Uterus (tissue), 3 donors: ENCODE measurements at regions not wholly inside any gene's neighbourhood (a gene's known extent, or its start where the extent isn't known, plus 50 kb on each side); places are given as distances from the start of the nearest gene placed in this dataset.
A peak's percentile ranks its signal among the peaks of the same experiment; 100 is the strongest.

Experiments used
- DNase-seq, 2 donors: peaks; one replicate each; pipeline ENCODE4 v3.0.0-alpha.2; 2019 to 2020
- H3K27ac ChIP-seq, 2 donors: fragments of 200-600 bp; sonication (generic); 1 replicate in 1 of 2; 2 replicates in 1 of 2; pipeline ENCODE4 v1.5.1; 2016 to 2018
- H3K27me3 ChIP-seq, 2 donors: fragments of 200-600 bp; sonication (generic); one replicate each; pipeline ENCODE4 v1.5.1; 2018 to 2019; ENCODE audit warnings: control low read depth in 1 of 2
- H3K36me3 ChIP-seq, 2 donors: fragments of 200-600 bp; sonication (generic); one replicate each; pipeline ENCODE4 v1.5.1; 2019; ENCODE audit warnings: control low read depth in 1 of 2
- H3K4me1 ChIP-seq, 2 donors: fragments of 200-600 bp; sonication (generic); one replicate each; pipeline ENCODE4 v1.5.1; 2018 to 2019; ENCODE audit warnings: control low read depth in 1 of 2
- H3K4me3 ChIP-seq, 2 donors: fragments of 200-600 bp; sonication (generic); 1 replicate in 1 of 2; 2 replicates in 1 of 2; pipeline ENCODE4 v1.5.1; 2018 to 2019; ENCODE audit warnings: mild to moderate bottlenecking in 1 of 2
- H3K9me3 ChIP-seq, 2 donors: fragments of 200-600 bp; sonication (generic); one replicate each; pipeline ENCODE4 v1.5.1; 2019; ENCODE audit warnings: control low read depth in 1 of 2
- CTCF ChIP-seq, 4 experiments: fragments of 200-600 bp in 2 of 4; fragments of 450-650 bp in 2 of 4; sonication (generic) in 2 of 4; IDR thresholded peaks; one replicate each; pipeline ENCODE4 v1.5.1; 2016 to 2019; ENCODE audit warnings: antibody characterized with exemption in 4 of 4, mild to moderate bottlenecking in 2 of 4, moderate library complexity in 1 of 4
- POLR2A ChIP-seq, 2 donors: fragments of 450-650 bp; IDR thresholded peaks; one replicate each; pipeline ENCODE4 v1.6.1; 2016; ENCODE audit warnings: antibody characterized with exemption in 2 of 2, mild to moderate bottlenecking in 1 of 2, moderate library complexity in 1 of 2
- intact Hi-C: fragments of 100-400 bp; cut with DNase I; formaldehyde crosslinking; loops from one replicate; pipeline ENCODE4 v1.15.1; 2023; ENCODE audit warnings: low total_unique reads
- donor health status: DM: yes; HTN: yes; CAD: no.

DNA sequence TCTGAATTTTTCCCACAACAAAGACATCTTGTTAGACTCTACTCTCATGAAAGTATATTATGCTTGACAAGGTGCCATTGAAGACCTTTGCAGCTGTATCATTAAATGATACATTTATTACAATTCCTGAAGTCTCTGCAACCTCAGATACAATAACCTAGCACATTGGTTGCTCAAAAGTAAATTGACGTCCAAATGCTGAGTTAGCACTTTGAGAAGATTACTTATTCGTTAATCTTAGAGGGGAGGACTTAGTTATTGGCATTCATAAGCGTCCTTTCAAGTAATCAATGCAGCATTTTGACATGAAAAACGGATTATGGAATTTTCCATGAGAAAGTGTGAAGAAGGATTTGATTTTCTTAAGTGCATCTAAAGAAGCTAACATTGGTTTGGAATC, 151.6 kb downstream of the ARSF start:
- no peaks in the 10 kb centered on the region for H3K4me1 ChIP-seq
- H3K4me3 ChIP-seq = no peak overlapping the region
- no peaks in the 10 kb centered on the region for H3K9me3 ChIP-seq
- no peak for DNase-seq
- TF ChIP-seq CTCF (IDR thresholded peaks at IDR 0.05) (no peak), POLR2A (IDR thresholded peaks at IDR 0.05) (no peak)
- intact Hi-C loops = no loop called here
- H3K27ac ChIP-seq = no peak overlapping the region
- H3K27me3 ChIP-seq = no peaks in the 10 kb centered on the region
- no peaks in the 10 kb centered on the region for H3K36me3 ChIP-seq

DNA sequence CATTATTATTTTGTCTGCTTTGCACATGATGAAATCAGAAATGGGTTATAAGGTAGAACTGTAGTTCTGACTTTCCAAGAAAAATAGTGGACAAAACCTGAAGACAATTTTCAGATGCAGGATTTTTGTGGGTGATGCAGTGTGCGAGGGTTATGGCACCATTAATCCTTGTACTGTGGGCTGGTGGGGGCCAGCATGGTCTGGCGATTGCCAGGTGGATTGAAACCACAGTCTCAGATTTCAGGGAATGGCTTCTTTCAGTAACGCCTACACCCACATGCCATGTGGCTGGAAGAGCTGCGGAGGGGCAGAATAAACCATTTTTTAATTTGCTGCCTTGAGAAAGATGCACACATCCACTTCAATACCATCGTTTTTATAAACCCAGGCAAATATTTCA, 150.5 kb downstream of the ARSF start:
- TF ChIP-seq POLR2A (IDR thresholded peaks at IDR 0.05) (no peak), CTCF (IDR thresholded peaks at IDR 0.05) (no peak)
- no peak for DNase-seq
- H3K27ac ChIP-seq = no peak overlapping the region
- no peaks in the 10 kb centered on the region for H3K36me3 ChIP-seq
- no peaks in the 10 kb centered on the region for H3K4me1 ChIP-seq
- no peaks in the 10 kb centered on the region for H3K27me3 ChIP-seq
- H3K4me3 ChIP-seq = no peak overlapping the region
- H3K9me3 ChIP-seq = no peaks in the 10 kb centered on the region
- intact Hi-C loops = no loop called here

GRCh38 chrX:3191201-3191600, 149.9 kb downstream of the ARSF start:
- TF ChIP-seq POLR2A (IDR thresholded peaks at IDR 0.05) (no peak), CTCF (IDR thresholded peaks at IDR 0.05) (no peak)
- Histone ChIP-seq H3K27me3 (no peaks in the 10 kb centered on the region), H3K4me3 (no peak overlapping the region), H3K4me1 (no peaks in the 10 kb centered on the region), H3K9me3 (no peaks in the 10 kb centered on the region), H3K27ac (no peak overlapping the region), H3K36me3 (no peaks in the 10 kb centered on the region)
- no peak for DNase-seq
- intact Hi-C loops = no loop called here

DNA sequence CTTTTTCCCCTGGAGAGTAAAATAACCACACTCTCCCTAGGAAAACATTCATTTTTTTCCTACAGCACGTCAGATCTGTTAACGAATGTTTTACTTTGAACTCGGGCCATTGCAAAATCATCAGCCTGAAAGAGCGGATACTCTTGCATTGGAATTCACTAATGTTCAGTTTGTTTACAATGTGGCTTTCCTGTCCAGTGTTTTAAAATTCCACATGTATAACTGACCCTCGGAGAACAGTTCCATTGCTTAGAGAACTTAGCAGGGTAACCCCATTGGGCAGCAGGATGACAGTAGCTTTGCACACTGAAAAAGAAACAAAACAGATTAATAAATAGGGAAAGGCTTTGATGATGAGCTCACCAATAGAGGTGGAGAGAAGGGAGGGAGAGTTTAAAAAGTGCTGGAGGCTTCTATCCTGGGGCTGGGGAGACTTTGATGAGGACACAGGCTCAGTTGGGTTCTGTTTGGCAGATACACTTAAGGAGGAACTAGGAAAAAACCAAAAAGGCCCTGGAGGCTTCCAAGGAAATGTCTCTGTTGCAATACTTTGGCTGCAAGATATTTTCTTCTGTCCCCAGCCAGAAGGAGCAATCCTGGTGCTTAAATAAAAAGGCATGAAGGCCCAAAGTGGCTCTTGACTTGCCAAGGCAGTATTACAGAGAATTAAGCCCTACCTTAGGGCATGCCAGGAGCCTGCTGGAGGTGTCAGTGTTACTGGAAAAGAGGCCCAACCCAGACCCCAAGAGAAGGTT, 143.1 kb downstream of the ARSF start:
- DNase-seq = peak; percentile 17 to 23
- Histone ChIP-seq H3K27me3 (no peaks in the 10 kb centered on the region), H3K9me3 (no peaks in the 10 kb centered on the region), H3K4me1 (no peaks in the 10 kb centered on the region), H3K36me3 (no peaks in the 10 kb centered on the region), H3K27ac (peak overlapping the region; percentile 39 to 57), H3K4me3 (no peak overlapping the region)
- intact Hi-C loops = no loop called here
- TF ChIP-seq CTCF (IDR thresholded peaks at IDR 0.05) (no peak), POLR2A (IDR thresholded peaks at IDR 0.05) (no peak)

- no peak for TF ChIP-seq CTCF (IDR thresholded peaks at IDR 0.05)
- no peak for TF ChIP-seq POLR2A (IDR thresholded peaks at IDR 0.05)
- H3K27me3 ChIP-seq = no peaks in the 10 kb centered on the region
- H3K27ac ChIP-seq = no peak overlapping the region
- no peak overlapping the region for H3K4me3 ChIP-seq
- intact Hi-C loops = no loop called here
- H3K36me3 ChIP-seq = no peaks in the 10 kb centered on the region
- H3K4me1 ChIP-seq = no peaks in the 10 kb centered on the region
- no peak for DNase-seq
- no peaks in the 10 kb centered on the region for H3K9me3 ChIP-seq
Observed at GRCh38 chrX:3181846-3182245, 140.6 kb downstream of the ARSF start.
